NCI-H1105 (cell line): ENCODE measurements at regions not wholly inside any gene's neighbourhood (a gene's known extent, or its start where the extent isn't known, plus 50 kb on each side); places are given as distances from the start of the nearest gene placed in this dataset.

ENCODE experiments used
- DNase-seq: peaks from one replicate; lab custom pipeline; 2025; lab: John Stamatoyannopoulos, UW

DNA sequence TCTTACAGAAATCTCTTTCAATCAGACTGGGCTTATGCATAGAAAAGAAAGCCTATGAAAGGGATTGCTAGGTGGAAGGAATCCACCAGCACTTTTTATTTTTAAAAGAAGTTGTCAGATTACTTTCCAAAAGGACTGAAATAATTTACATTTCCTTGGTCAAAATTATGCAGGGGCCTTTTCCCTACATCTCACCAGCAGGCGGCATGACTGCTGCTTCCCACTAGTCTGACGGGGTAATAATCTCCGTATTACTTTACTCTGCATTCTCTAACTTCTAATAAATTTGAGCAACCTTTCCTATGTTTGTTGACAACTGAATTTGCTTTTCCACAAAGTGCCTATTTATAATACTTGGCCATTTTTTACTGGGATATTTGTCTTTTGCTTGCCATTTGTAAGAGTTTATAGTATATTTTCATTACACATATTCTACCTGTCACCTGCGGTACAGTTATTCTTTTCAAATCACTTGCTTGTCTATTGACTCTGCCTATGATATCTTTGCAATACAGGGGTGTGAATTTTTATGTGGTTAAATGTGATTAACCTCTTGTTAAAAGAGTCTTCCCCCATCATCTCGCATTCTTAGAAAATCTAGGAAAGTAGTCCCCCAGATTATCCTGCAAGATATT is 51.9 kb upstream of the USP47 start:
- DNase-seq: no peak

GRCh38 chr11:11788063-11788710 is 53.6 kb upstream of the USP47 start:
- DNase-seq: no peak

- peak; percentile 59 for DNase-seq
Measured at GRCh38 chr11:11787305-11788062, 54.3 kb upstream of the USP47 start.

DNA sequence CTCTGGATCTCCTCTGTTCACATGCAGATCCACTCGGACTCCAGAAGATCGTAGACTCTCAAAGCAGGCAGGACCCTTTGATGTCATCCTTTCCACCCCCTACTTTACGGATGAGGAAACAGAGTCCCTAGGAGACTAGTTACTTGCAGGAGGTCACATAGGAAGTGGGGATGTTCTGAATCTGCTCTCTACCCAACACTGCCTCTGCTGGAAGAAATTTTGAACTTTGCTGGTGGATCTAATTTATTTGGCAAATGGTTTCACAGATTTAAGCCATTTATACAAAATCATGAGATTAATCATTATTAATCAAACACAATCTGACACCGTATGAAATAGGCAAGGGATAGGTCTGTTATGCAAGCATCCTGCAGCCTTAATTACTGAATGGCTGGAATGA is 55.0 kb upstream of the USP47 start:
- no peak for DNase-seq

- DNase-seq: no peak
Measured at GRCh38 chr11:11786234-11786633, 55.5 kb upstream of the USP47 start.

DNA sequence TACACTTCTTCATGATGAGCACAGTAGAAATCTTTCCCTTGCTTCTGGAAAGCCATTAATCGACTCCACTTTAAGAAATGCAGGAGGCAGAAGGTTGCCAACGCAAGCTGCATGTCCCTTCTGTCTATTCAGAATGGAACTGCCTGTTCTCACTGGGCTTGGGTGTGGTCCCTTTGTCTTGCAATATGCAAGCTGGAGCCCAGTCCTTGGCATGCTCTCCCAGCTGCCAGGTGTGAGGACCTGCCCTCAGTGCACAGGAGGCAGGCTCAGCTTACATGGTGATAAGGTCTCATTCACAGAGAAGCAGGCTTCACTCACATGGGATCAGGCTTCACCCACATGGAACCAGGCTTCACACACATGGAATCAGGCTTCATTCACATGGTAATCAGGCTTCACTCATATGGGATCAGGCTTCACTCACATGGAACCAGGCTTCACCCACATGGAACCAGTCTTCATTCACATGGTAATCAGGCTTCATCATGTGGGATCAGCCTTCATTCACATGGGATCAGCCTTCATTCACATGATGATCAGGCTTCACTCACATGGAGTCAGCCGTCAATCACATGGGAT is 59.2 kb upstream of the USP47 start:
- peak; percentile 58 for DNase-seq

DNA sequence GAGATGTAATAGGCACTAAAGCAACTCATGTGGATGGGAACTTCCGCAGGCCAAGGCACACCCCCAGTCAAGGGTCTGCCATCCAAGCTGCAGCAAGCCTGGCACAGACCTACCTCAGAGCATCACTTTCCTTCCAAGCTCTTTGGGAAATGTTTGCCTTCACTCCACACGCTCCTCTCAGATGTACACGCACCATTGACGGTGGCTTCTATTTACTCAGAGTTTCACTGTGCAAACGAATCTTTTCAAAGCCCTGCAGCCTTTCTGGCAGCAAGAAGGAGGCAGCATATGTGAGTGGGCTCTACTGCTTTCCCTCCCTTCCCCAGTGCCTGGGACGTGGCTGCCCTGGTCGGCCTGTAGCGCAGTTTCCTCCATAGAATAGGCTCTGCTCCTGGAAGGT is 60.9 kb upstream of the USP47 start:
- DNase-seq: no peak

DNA sequence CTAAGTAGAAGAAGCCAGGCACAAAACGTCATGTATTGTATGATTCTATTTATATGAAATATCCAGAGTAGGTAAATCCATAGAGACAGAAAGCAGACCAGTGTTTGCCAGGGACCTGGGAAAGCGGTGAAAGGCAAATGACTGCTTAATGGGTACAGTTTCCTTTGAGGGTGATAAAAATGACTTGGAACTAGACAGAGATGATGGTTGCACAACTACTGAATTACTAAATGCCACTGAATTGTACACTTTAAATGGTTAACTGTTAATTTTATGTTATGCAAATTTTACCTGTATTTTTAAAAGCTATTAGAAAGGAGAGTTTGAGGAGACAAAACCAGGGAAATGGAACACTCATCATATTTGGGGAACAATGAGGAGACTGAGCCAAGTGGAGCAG is 61.8 kb upstream of the USP47 start:
- no peak for DNase-seq

GRCh38 chr11:11777897-11778296 is 63.9 kb upstream of the USP47 start:
- no peak for DNase-seq

GRCh38 chr11:11776714-11777113 is 65.1 kb upstream of the USP47 start:
- no peak for DNase-seq

DNA sequence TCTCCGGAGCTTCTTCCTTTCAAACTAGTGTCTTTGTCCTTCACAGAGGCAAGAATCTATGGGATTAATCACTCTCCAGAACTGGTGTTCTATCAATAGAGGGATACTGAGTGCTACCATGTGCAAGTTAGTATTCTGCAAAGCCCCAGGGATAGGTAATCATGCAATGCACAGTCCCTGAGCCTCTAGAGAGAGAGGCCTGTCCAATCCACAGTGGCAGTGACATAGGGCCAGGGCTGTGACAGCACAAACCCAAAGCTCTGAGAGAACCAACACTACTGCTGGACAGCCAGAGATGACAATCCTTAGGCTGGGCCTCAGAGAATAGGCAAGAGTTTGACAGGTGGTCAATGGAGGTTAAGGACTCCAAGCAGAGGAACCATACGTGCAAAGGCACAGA is 66.8 kb upstream of the USP47 start:
- no peak for DNase-seq

GRCh38 chr11:11772865-11773515 is 68.8 kb upstream of the USP47 start:
- DNase-seq: no peak

DNA sequence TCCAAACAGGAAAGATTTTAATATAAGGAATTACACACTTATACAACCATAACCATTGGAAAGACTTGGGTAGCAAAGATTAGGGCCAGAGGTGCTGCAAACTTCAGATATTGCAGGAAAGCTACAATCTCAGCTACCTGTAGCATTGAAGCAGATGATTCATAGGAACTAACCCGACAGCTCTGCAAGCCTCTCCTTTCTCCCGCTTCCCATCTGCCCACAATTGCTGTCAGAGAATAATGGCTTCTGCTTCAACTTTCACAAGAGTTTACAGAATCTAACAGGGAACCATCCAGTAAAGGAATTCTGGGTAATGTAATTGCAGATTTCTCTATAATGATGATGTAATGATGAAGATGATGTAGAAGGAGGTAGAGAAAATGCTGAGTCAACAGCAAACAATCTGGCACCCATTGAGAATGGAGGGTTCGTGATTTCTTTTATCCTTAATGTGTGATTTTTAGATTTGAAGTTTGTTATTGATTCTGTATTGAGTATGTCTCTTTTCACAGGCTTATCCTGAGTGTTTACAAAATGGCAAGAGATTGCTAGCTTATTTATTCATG is 70.8 kb upstream of the USP47 start:
- DNase-seq: no peak

- no peak for DNase-seq
Measured at GRCh38 chr11:11770296-11770695, 71.5 kb upstream of the USP47 start.

- no peak for DNase-seq
Measured at GRCh38 chr11:11769782-11770181, 72.0 kb upstream of the USP47 start.

- no peak for DNase-seq
Measured at GRCh38 chr11:11769362-11769761, 72.4 kb upstream of the USP47 start.

DNA sequence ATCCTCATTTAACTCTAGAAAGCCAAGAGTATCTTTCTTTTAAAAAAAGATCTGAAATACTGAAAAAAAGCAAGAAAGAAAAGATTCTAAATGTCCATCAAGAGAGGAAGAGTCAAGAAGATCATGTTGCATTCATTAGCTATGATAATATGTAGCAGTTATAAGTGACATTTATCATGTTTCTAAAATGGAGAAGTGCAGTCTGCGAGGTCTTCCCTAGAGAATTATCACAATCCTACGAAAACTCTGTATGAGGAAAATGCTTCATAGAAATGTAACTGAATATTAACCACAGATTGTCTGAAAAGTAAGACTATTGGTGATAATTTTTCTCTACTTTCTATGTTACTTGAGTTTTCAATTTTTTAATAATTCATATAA is 77.4 kb upstream of the USP47 start:
- no peak for DNase-seq

DNA sequence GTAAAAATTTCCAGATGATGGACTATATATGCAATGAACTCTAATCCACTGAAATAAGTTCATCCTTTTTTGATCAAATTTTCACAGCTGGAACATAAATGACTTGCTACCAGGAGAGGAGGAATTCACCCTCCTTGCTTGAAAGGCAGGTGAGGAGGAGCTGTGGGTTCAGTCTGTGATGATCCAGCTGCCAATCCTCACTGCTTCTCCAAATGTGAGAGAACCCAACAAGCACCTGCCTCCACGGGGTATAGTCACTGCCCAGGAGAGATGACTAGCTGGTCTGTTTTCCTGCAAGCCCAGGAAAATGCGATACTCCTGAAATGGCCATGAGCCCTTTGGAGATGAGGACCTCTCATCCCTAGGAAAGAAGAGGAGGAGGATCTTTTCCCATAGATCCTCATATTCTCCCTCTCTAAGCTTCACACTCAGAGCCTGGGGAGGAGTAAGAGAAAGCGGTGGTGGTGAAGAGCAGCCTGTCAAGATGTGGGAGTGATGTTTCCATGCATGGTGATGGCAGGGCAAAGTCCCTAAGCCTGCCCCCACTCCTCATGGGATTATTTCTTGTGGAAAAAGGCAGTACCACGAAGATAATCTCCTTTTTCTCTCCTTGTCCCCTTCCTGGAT is 77.9 kb upstream of the USP47 start:
- DNase-seq: no peak

GRCh38 chr11:11760838-11761237 is 80.9 kb upstream of the USP47 start:
- no peak for DNase-seq

DNA sequence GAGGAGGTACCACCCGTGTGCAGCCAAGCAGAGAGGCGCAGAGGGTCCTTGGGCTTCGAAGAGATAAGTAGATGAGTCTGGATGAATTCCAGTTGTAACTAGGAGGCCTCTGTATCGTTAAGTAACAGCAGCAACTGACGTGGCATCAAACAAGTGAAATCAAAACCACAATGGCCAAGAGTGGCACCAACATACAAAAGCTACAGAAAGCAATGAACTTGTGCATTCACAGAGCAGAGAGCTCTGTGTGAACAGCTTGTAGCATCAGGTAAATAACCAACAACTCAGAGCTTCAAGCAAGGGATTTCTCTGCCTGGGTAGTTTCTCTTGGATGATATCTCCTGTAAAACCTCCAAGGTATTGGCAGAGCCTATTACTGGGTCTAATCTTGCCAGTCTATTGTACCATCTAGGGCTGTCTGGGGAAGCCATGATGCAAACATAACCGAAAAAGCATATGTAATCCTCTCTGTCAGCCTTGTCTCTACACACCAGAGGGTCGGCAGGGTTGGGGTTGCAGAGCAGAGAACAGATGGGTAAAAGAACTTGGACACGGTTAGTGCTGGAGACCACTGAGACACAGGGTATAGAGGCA is 83.1 kb upstream of the USP47 start:
- no peak for DNase-seq

- no peak for DNase-seq
Measured at GRCh38 chr11:11757909-11758308, 83.9 kb upstream of the USP47 start.
